IMR-90 (cell line): ENCODE measurements at regions not wholly inside any gene's neighbourhood (a gene's known extent, or its start where the extent isn't known, plus 50 kb on each side); places are given as distances from the start of the nearest gene placed in this dataset.

Experiments
- ATAC-seq: fragments of 200-7000 bp; cut with Tn5 transposase; 2 replicates; pipeline ENCODE4 v1.9.1; 2020; ENCODE audit warnings: low read depth, mild to moderate bottlenecking, moderate library complexity
- BruUV-seq: library from RNA; stranded (reverse); fragments of 400-500 nt; replicated peaks from 2 replicates; lab custom pipeline; 2021; lab: Mats Ljungman, UMichigan
- CTCF ChIA-PET: fragments of 300-600 bp; formaldehyde crosslinking; extraction: SDS; loops from one replicate; lab custom pipeline; 2021; ENCODE audit warnings: antibody characterized with exemption; lab: Yijun Ruan, JAX
- POLR2A ChIA-PET: fragments of 300-600 bp; sonication (Branson Sonifier 250); formaldehyde crosslinking; loops from one replicate; lab custom pipeline; 2022; ENCODE audit warnings: antibody characterized with exemption; ENCODE audit not compliant: unreplicated experiment; lab: Charles Lee
- DNase-seq: peaks from one replicate; pipeline ENCODE4 v3.0.0; 2013
- H2AFZ ChIP-seq: replicated peaks from 2 replicates; pipeline ENCODE3; 2013; ENCODE audit warnings: low read length, mild to moderate bottlenecking; ENCODE audit not compliant: poor library complexity
- H2AK5ac ChIP-seq: 2 replicates; pipeline ENCODE4 v1.6.1; 2013; ENCODE audit warnings: low read depth, low read length, inconsistent platforms
- H2AK9ac ChIP-seq: replicated peaks from 2 replicates; pipeline ENCODE3; 2013; ENCODE audit warnings: mild to moderate bottlenecking, low read depth, low read length, moderate library complexity; ENCODE audit not compliant: poor library complexity
- H2BK120ac ChIP-seq: 2 replicates; pipeline ENCODE4 v1.6.1; 2013; ENCODE audit warnings: low read depth, low read length, inconsistent platforms
- H2BK15ac ChIP-seq: 3 replicates; pipeline ENCODE4 v1.6.1; 2013; ENCODE audit warnings: low read depth, low read length, inconsistent platforms
- H2BK20ac ChIP-seq: 2 replicates; pipeline ENCODE4 v1.6.1; 2013; ENCODE audit warnings: low read depth, mild to moderate bottlenecking, inconsistent platforms, low read length, moderate library complexity
- H2BK5ac ChIP-seq: 2 replicates; pipeline ENCODE4 v1.6.1; 2013; ENCODE audit warnings: mild to moderate bottlenecking, low read depth, low read length, inconsistent platforms; ENCODE audit not compliant: poor library complexity, severe bottlenecking
- H3K14ac ChIP-seq: replicated peaks from 2 replicates; pipeline ENCODE4 v1.6.1; 2013; ENCODE audit warnings: low read depth, low read length, inconsistent platforms
- H3K18ac ChIP-seq: 2 replicates; pipeline ENCODE4 v1.6.1; 2013; ENCODE audit warnings: low read depth, low read length, control low read depth
- H3K23ac ChIP-seq: 2 replicates; pipeline ENCODE4 v1.6.1; 2013; ENCODE audit warnings: low read depth, low read length, inconsistent platforms
- H3K27ac ChIP-seq: 2 replicates; pipeline ENCODE4 v1.5.1; 2013; ENCODE audit warnings: mild to moderate bottlenecking, control low read depth, low read length; ENCODE audit not compliant: insufficient read depth
- H3K27me3 ChIP-seq: 2 replicates; pipeline ENCODE4 v1.6.1; 2013; ENCODE audit warnings: low read length; ENCODE audit not compliant: control insufficient read depth, insufficient read depth
- H3K36me3 ChIP-seq: 2 replicates; pipeline ENCODE4 v1.6.1; 2013; ENCODE audit warnings: low read length, mixed read lengths; ENCODE audit not compliant: control insufficient read depth, insufficient read depth
- H3K4ac ChIP-seq: 2 replicates; pipeline ENCODE4 v1.6.1; 2013; ENCODE audit warnings: low read depth, low read length, inconsistent platforms
- H3K4me1 ChIP-seq: 2 replicates; pipeline ENCODE4 v1.6.1; 2013; ENCODE audit warnings: low read length, mixed read lengths; ENCODE audit not compliant: control insufficient read depth, insufficient read depth
- H3K4me2 ChIP-seq: 2 replicates; pipeline ENCODE4 v1.6.1; 2013; ENCODE audit warnings: low read depth, mild to moderate bottlenecking, control low read depth, low read length, moderate library complexity
- H3K4me3 ChIP-seq: 2 replicates; pipeline ENCODE4 v1.5.1; 2013; ENCODE audit warnings: low read depth, mild to moderate bottlenecking, control low read depth, low read length, moderate library complexity; ENCODE audit not compliant: insufficient read depth
- H3K56ac ChIP-seq: 2 replicates; pipeline ENCODE4 v1.6.1; 2013; ENCODE audit warnings: low read length, inconsistent platforms; ENCODE audit not compliant: insufficient read depth; ENCODE audit errors: extremely low read depth
- H3K79me1 ChIP-seq, 2 experiments: 2 replicates each; pipeline ENCODE4 v1.6.1; 2013; ENCODE audit warnings: low read length in 2 of 2, inconsistent platforms in 1 of 2, low read depth in 1 of 2
- H3K9ac ChIP-seq: 2 replicates; pipeline ENCODE4 v1.6.1; 2013; ENCODE audit warnings: low read depth, low read length, control low read depth
- H3K9me1 ChIP-seq: 2 replicates; pipeline ENCODE4 v1.6.1; 2013; ENCODE audit warnings: low read length, inconsistent platforms; ENCODE audit not compliant: insufficient read depth
- H3K9me3 ChIP-seq: 2 replicates; pipeline ENCODE4 v1.6.1; 2013; ENCODE audit warnings: low read length; ENCODE audit not compliant: control insufficient read depth, insufficient read depth
- H4K20me1 ChIP-seq: 2 replicates; pipeline ENCODE4 v1.6.1; 2013; ENCODE audit warnings: low read length, inconsistent platforms; ENCODE audit not compliant: insufficient read depth
- H4K5ac ChIP-seq: 2 replicates; pipeline ENCODE4 v1.6.1; 2013; ENCODE audit warnings: mild to moderate bottlenecking, low read depth, low read length, control low read depth
- H4K8ac ChIP-seq, 2 experiments: 2 replicates each; pipeline ENCODE4 v1.6.1; 2013; ENCODE audit warnings: low read depth in 2 of 2, low read length in 2 of 2, control low read depth in 1 of 2, inconsistent platforms in 1 of 2
- H4K91ac ChIP-seq: 2 replicates; pipeline ENCODE4 v1.6.1; 2013; ENCODE audit warnings: low read depth, low read length, inconsistent platforms; ENCODE audit not compliant: insufficient read depth
- BHLHE40 ChIP-seq: fragments of 150-350 bp; IDR thresholded peaks from 2 replicates; pipeline ENCODE4 v1.6.1; 2016; ENCODE audit warnings: mild to moderate bottlenecking, low read depth, low read length
- CEBPB ChIP-seq: IDR thresholded peaks from 2 replicates; pipeline ENCODE4 v1.6.1; 2012; ENCODE audit warnings: low read depth, low read length, improper control_type of control experiment
- CHD1 ChIP-seq: IDR thresholded peaks from 2 replicates; pipeline ENCODE4 v1.6.1; 2012; ENCODE audit warnings: low read depth, low read length, improper control_type of control experiment
- CTCF ChIP-seq: conservative IDR thresholded peaks from 2 replicates; pipeline ENCODE4 v1.5.1; 2012; ENCODE audit warnings: mild to moderate bottlenecking, low read depth, low read length, improper control_type of control experiment
- FOS ChIP-seq: fragments of 150-350 bp; IDR thresholded peaks from 2 replicates; pipeline ENCODE4 v1.6.1; 2016; ENCODE audit warnings: low read depth, low read length
- MAFK ChIP-seq: IDR thresholded peaks from 2 replicates; pipeline ENCODE4 v1.6.1; 2012; ENCODE audit warnings: low read depth, low read length, improper control_type of control experiment
- MAZ ChIP-seq: IDR thresholded peaks from 2 replicates; pipeline ENCODE4 v1.6.1; 2012; ENCODE audit warnings: low read depth, mild to moderate bottlenecking, low read length, improper control_type of control experiment, moderate library complexity, borderline replicate concordance
- MXI1 ChIP-seq: IDR thresholded peaks from 2 replicates; pipeline ENCODE4 v1.6.1; 2012; ENCODE audit warnings: low read depth, mild to moderate bottlenecking, low read length, moderate library complexity, borderline replicate concordance
- NFE2L2 ChIP-seq: fragments of 150-350 bp; IDR thresholded peaks from 2 replicates; pipeline ENCODE4 v1.6.1; 2016; ENCODE audit warnings: low read depth, mild to moderate bottlenecking, low read length
- POLR2A ChIP-seq: IDR thresholded peaks from 2 replicates; pipeline ENCODE4 v1.6.1; 2012; ENCODE audit warnings: mild to moderate bottlenecking, low read depth, low read length
- RAD21 ChIP-seq: IDR thresholded peaks from 2 replicates; pipeline ENCODE4 v1.6.1; 2012; ENCODE audit warnings: low read length, improper control_type of control experiment
- RCOR1 ChIP-seq: IDR thresholded peaks from 2 replicates; pipeline ENCODE4 v1.6.1; 2012; ENCODE audit warnings: mild to moderate bottlenecking, low read length, improper control_type of control experiment; ENCODE audit not compliant: insufficient replicate concordance
- RFX5 ChIP-seq: IDR thresholded peaks from 2 replicates; pipeline ENCODE4 v1.8.0; 2012; ENCODE audit warnings: low read depth, mild to moderate bottlenecking, low read length, moderate library complexity
- SMC3 ChIP-seq: fragments of 150-350 bp; IDR thresholded peaks from 2 replicates; pipeline ENCODE4 v1.6.1; 2016; ENCODE audit warnings: low read depth, mild to moderate bottlenecking, antibody characterized with exemption, low read length, moderate library complexity
- USF2 ChIP-seq: fragments of 150-350 bp; IDR thresholded peaks from 2 replicates; pipeline ENCODE4 v1.6.1; 2017; ENCODE audit warnings: mild to moderate bottlenecking, antibody characterized with exemption, low read length, low read depth
- WGBS, 2 experiments: methylation state at CpG; one replicate each; pipeline versions ENCODE4 v1.1.5 to v1.1.7; 2013; ENCODE audit warnings: missing lambda C conversion rate in 2 of 2; ENCODE audit not compliant: insufficient read length in 1 of 2; ENCODE audit errors: extremely low coverage in 2 of 2; 5-methylcytosine and 5-hydroxymethylcytosine counted together
- dilution Hi-C: fragments of 300-500 bp; cut with HindIII; formaldehyde crosslinking; loops from one replicate; pipeline ENCODE4 v1.14.3; 2018; ENCODE audit warnings: low sequenced_read_pairs; ENCODE audit not compliant: unreplicated experiment
- in situ Hi-C: fragments of 300-500 bp; cut with MboI; formaldehyde crosslinking; loops from 3 replicates; pipeline ENCODE4 v1.14.3; 2019; ENCODE audit warnings: low sequenced_read_pairs, inconsistent platforms, mixed read lengths
- intact Hi-C: fragments of 100-400 bp; cut with micrococcal nuclease; formaldehyde crosslinking; loops from 2 replicates; pipeline ENCODE4 v1.10.0; 2022
- TF ChIP-seq, protein P1 (sequence below): fragments of 150-350 bp; IDR thresholded peaks from 2 replicates; pipeline ENCODE4 v1.6.1; 2016; ENCODE audit warnings: low read depth, mild to moderate bottlenecking, low read length, moderate library complexity, borderline replicate concordance

GRCh38 chr21:19340954-19341353 is 937.4 kb upstream of the TMPRSS15 start:
- Histone ChIP-seq H3K9me3 (no peaks in the 10 kb centered on the region), H3K4me2 (no peak overlapping the region), H2AFZ (no peak overlapping the region), H3K14ac (no peak overlapping the region), H2AK5ac (no peak overlapping the region), H3K4me3 (no peak overlapping the region), H2AK9ac (no peak overlapping the region), H4K91ac (no peak overlapping the region), H4K20me1 (no peaks in the 10 kb centered on the region), H4K8ac (no peak overlapping the region), H2BK5ac (no peak overlapping the region), H3K36me3 (no peaks in the 10 kb centered on the region), H3K56ac (no peak overlapping the region), H4K5ac (no peak overlapping the region), H3K79me1 (no peaks in the 10 kb centered on the region), H3K27me3 (no peaks in the 10 kb centered on the region), H2BK120ac (no peak overlapping the region), H3K27ac (no peak overlapping the region), H3K18ac (no peak overlapping the region), H3K4me1 (no peaks in the 10 kb centered on the region), H3K9me1 (no peaks in the 10 kb centered on the region), H2BK20ac (no peak overlapping the region), H3K23ac (no peak overlapping the region), H2BK15ac (no peak overlapping the region), H3K4ac (no peak overlapping the region), H3K9ac (no peak overlapping the region)
- WGBS, 2 experiments: no CpG with 5 or more reads among the region's 5 CpGs
- in situ Hi-C loops: no loop called here
- TF ChIP-seq CEBPB (no peak), CHD1 (no peak), USF2 (no peak), NFE2L2 (no peak), RCOR1 (no peak), POLR2A (no peak), CTCF (no peak), RFX5 (no peak), RAD21 (no peak), MAZ (no peak), SMC3 (no peak), FOS (no peak), MXI1 (no peak), MAFK (no peak), BHLHE40 (no peak)
- TF ChIP-seq, protein P1, sequence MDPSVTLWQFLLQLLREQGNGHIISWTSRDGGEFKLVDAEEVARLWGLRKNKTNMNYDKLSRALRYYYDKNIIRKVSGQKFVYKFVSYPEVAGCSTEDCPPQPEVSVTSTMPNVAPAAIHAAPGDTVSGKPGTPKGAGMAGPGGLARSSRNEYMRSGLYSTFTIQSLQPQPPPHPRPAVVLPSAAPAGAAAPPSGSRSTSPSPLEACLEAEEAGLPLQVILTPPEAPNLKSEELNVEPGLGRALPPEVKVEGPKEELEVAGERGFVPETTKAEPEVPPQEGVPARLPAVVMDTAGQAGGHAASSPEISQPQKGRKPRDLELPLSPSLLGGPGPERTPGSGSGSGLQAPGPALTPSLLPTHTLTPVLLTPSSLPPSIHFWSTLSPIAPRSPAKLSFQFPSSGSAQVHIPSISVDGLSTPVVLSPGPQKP: no peak
- DNase-seq: no peak
- dilution Hi-C loops: no loop called here
- ChIA-PET POLR2A (no interaction called here), CTCF (no interaction called here)
- no peak for ATAC-seq
- no TSS peak for BruUV-seq
- intact Hi-C loops: no loop called here
